HG03571 (cell line): ENCODE measurements at regions not wholly inside any gene's neighbourhood (a gene's known extent, or its start where the extent isn't known, plus 50 kb on each side); places are given as distances from the start of the nearest gene placed in this dataset.
A peak's percentile ranks its signal among the peaks of the same experiment; 100 is the strongest.

Experiments
- ATAC-seq: cut with Tn5 transposase; IDR thresholded peaks from one replicate; pipeline ENCODE4 v1.9.1; 2021; ENCODE audit not compliant: unreplicated experiment

DNA sequence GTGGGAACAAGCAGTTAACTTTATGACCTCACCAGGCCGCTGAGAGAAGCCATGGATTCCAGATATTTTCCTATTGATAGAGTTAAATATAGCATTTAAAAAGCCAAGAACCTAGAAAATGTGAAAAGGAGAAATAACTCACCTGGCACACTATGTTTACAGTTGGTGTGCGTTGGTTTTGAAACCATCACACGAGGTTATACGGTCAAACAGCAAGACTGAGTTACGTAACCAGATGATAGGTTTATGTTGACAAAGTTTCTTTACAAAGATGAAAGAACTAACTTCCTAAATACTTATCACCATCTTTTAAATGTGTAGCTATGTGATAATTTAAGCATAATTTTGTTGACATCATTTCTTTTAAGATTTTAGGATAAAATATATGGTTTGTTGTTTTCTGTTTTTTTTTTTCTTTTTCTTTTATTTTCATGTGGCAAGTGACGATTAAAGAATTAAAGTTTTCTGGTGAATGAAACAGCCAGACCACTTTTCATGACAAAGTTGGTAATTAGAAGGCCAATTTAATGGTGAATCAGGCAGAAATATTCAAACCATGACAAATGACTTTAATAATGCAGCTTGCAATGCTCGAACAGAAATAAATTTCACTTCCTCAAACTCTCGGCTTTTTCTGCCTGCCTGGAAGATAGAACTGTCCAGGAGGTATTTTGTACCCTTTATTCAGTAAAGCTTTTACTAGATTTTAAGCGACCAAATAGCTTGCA lies 339.1 kb upstream of the OBI1 start:
- ATAC-seq: no peak

DNA sequence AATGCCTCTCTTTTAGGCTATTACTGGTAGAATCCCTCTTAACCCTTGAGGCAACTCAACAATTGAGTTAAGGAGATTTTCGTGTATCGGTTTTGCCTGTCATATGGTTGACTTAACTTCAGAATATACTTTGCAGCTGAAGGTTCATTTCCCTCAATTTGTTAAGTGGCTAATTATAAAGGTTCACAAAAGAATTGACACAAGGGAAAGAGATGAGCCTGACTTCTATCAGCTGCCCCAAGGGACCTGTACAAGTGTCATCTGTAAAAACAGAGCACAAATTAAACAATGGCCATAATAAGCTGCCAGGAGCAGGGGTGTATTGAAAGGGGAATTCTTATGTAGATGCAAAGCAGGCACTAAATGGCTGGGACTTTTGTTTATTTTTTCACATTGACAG lies 334.8 kb upstream of the OBI1 start:
- no peak for ATAC-seq

DNA sequence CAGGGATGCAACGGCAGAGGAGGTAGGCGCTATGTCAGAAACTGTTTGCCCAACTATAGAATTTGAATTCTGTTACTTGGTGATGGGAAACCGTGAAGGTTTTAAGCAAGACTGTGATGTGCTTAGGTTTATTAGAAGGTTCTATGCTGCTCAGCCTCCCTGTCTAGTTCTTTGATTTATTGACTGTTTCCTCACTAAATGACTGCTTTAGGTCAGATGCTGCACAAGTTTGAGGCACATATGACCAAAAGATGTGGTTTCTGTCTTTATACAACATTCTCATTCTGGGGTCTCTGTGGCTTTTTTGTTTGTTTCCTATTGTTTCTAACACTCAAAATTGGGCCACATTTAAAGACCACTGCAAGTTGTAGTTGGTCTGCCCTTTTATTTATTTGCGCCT lies 323.0 kb upstream of the OBI1 start:
- no peak for ATAC-seq

DNA sequence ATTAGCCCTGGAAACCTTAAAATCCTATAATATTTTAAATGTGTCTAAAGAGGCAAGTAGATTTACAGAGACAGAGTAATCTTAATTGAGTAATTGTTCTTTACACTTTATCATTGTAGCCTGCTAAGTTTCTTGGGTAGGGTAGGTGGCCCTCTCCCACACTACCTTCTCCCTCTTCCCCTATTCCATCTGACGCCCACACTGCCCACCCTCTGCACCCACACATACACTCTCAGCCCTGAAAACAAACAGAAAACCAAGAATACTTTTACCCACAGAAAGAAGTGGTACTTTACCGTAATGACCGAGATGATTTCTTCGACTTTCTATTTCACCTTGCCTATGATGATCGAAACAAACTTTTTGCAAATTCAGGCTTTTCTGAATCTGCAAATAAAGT lies 320.4 kb upstream of the OBI1 start:
- no peak for ATAC-seq

DNA sequence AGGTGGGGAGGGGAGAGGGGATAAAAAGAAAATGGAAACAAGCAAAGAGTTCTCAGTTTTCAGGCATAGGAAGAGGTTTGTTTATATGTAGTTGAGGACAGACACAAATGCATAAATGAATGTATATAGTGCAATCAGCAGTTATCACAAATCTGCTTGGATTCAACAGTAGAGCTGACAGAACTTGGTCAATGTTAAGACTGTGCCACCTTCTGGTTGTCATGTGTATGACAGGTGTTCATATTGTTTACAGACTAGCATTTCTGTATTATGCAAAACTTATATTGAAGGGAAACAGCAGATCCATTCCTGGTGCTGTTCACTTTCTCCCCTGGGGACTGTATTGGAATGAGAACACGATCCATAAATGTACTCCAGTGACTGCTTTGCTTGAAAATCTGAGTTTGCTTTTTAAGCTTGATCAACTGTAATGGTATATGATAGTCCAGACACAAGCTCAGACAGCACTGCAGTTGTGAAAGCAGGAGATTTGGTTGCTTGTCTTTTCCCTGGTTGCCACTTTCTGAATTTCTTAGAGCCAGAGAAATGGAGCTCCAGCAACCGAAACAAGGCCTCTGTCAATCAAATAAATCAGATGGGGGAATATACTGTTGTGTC lies 319.5 kb upstream of the OBI1 start:
- ATAC-seq: peak; percentile 89

DNA sequence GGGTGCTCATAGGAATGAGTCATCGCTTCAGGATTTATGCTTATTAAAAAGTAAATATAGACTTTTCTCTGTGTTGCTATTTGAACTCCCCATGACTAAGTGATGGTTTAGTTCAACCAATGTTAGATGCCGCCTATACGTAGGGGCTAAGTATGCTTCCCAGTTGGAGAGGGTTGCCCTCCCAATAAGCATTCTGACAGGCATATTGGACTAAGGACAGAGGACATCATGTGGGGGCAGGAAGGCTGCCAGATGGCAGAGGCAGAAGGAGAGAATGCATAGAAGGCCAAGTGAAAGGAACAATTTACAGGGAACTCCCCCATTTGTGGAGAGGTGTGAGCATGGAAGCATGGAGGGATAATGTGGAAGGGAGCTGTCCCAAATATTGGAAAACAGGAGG lies 318.4 kb upstream of the OBI1 start:
- no peak for ATAC-seq

DNA sequence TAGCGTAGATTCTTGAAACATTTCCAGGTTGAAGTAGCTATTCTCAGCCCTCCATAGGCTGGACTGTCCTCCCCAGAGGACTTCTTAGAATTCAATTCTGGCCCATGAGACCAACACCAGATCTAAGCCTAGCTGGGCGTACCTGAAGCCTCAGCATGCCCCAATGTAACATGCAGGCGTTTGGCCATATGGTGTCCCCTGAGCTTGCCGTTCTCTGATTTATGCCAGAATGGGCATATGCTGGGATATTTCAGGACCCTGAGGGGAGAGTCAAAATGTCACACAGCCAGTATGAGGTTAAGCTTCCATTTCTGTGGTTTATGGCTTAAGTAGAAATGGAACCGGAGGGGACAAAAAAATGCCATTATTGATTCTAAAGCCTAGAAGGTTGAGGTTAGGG lies 317.7 kb upstream of the OBI1 start:
- no peak for ATAC-seq

DNA sequence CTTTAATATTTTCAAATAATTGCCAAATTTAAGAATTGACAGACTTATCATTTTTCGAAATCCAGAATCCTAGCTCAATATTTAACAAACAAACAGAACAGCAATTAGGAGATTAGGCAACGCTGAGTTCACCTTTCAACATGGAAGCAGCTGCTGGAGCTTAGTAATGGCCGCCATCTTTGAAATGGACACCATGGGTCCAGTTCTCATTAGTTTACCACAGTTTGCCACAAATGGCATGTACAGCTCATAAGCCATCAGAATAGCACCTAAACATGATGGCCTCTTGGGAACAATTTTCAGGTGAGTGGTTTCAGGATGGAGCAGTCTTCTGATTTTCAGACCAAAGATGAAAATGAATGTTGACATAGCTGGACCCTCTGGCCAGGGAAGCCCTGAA lies 313.6 kb upstream of the OBI1 start:
- no peak for ATAC-seq

DNA sequence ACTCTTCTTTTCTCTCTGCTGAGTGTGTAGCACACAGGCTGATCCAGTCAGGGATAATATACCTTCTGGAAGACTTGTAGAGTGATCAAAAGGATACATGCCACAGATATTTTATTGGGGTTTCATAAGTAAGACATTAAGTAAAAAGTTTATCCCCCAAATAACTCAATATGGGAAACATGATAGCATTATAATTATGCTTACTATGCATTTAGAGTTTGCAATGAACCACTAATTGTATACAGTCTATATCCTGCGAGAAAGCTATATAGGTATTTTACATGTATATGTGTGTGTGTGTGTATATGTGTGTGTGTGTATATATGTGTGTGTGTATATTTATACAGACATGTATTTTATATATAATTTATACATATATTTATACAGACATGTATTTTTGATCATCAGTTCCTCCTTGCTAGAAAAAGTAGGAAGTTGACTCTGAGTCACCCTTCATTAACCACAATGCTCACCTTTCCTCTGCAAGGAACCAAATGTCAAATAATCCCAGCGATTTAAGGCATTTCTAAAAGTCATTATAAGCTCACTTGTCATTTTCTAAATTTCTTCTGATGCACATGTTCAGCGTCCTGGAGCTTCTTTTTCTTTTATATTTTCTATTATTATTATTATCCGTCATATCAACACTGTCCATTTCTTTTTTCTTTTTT lies 312.5 kb upstream of the OBI1 start:
- ATAC-seq: no peak

DNA sequence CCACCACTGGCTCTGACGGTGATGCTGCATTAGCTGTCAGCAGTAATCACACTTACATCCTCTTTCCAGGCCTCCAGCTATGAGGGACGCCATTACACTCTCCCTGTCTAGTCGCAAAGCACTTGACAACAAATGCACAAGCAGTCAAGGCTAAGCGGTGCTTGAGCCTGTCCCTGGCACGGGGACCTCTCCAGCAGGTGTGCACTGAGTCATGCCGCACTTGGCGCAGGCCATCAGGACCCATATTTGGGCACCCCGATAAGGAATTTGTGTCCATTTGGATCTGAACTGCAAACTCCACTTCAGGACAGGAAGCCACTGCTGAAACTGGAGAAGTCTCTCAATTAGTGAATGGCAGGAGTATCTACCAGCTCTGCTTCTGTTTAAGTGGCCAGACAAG lies 301.9 kb upstream of the OBI1 start:
- no peak for ATAC-seq

DNA sequence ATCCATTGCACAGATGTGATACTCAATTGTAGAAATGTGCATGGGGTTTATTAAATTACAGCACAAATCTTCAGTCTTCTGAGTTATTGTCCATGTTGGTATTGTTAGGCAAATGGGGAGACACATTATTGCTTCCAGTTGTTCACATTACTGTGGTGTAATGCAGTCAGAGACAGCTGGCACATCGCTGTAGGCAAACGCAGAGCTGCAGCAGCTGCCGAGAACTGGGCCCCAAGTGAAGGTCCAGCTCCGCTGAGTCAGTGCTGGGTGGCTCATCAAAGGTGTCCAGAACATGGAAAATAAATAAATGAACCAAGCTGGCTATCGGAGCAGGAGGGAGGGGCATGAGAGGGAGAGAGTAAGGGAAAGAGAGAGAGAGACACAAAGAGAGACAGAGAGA lies 299.1 kb upstream of the OBI1 start:
- ATAC-seq: no peak

DNA sequence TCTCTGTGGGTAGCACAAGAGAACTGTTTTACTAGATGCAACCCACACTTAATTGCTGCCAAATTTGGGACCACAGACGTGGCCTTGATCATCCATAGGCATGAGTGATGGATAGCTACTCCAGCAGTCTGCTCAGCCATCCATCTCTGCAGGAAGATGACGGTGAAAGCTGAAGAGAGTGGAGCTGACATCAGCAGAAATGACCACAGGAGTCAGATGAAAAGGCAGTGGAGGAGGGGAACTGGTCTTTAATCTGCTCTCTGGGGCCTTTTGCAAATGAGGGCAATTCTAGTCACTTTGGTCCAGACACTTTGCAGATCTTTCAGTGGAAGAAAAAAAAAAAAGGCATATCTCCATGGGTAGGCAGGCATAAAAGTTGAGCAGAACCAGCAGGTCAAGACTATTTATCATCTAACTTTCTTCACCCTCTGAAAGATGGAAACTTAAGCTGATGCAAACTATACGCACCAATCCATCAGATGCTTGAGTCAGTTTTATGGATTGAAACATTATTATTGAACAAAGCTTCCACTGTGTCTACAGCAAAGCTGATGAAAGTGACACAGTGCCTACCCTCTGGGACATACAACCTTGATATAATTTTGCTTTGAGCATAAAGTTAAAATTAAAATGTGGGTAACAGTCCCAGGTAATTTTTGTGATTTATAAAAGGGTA lies 281.6 kb upstream of the OBI1 start:
- no peak for ATAC-seq

DNA sequence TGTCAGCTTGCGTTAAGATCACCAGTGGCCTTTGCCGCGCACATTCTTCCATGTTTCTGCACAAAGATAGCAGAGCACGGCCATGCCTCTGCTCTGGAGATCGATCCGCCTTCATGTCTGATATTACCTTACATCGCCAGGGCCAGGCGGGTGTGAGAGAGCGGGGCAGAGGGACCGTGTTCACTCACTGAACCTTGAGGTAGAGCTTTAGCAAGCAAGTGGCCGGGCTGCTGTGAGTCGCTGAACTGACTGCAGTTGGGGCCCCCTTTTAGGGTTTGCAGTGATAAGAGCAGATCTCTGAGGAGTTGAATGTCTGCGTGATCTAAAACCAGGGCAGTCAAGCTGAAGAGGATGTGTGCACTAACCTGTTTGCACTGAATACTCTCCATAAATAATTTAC lies 275.4 kb upstream of the OBI1 start:
- no peak for ATAC-seq

DNA sequence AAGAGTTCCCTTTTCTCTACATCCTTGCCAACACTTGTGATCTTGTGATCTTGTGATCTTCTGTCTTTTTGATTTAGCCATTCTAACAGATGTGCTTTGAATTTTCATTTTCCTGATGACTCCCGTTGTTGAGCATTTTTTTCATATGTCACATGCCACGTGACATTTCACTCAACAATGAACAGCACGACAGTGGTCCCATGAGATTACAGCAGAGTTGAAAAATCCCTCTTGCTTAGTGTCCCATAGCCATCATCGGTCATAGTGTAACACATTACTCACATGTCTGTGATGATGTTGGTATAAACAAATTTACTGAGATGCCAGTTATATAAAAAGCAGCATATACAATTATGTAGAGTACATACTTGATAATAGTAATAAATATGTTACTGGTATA lies 256.1 kb upstream of the OBI1 start:
- ATAC-seq: no peak

DNA sequence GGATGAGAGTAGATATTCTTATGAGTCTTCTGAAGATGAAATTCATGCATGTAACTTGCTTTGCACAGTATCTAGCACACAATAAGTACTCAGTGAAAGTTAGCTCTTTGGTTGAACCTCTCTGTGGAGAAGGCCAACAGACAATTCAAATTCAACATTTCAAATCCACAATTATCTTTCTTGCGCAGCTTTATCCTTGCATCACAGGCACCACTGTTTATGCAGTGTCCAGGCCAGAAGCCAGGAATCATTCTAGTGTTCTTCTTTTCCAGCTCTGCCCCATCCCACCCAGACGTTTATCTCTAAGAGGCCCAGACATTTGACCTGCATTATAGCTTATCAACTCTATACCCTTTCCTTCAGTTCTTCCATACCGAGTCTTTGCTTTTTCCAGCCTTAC lies 254.7 kb upstream of the OBI1 start:
- ATAC-seq: no peak

DNA sequence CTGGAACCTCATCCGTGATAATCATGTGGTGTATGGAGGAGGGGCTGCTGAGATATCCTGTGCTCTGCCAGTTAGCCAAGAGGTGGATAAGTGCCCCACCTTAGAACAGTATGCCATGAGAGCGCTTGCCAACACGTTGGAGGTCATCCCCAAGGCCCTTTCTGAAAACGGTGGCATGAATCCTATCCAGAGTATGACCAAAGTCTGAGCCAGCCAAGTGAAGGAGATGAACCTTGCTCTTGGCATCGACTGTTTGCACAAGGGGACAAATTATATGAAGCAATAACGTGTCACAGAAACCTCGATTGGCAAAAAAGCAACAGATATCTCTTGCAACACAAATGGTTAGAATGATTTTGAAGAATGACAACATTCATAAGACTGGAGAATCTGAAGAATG lies 251.2 kb upstream of the OBI1 start:
- ATAC-seq: no peak

DNA sequence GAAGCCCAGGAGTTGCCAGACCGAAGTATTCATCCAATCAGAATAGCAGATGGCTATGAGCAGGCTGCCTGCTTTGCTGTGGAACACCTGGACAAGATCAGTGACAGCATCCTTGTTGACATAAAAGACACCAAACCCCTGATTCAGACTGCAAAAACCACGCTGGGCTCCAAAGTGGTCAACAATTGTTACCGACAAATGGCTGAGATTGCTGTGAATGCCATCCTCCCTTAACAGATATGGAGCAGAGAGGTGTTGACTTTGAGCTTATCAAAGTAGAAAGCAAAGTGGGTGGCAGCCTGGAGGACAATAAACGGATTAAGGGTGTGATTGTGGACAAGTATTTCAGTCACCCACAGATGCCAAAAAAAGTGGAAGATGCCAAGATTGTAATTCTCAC lies 250.3 kb upstream of the OBI1 start:
- no peak for ATAC-seq

DNA sequence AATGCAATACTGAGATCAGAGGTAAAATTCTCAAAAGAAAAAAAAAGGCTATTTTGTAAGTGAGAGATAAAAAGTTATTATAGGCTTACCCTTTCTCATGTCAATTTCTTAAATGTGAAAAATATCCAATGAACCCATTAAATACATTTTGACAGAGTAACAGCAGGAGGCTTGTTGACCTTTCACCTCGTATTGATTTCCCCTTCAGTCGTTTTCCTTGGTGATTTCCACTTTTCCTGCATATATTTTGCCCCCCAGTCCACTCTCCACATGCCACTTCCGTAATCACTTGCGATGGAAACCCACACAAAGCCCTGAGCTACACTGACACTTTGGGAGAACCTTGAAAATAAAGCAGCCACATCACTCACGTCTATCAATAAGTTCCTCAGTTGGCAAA lies 248.1 kb upstream of the OBI1 start:
- no peak for ATAC-seq

DNA sequence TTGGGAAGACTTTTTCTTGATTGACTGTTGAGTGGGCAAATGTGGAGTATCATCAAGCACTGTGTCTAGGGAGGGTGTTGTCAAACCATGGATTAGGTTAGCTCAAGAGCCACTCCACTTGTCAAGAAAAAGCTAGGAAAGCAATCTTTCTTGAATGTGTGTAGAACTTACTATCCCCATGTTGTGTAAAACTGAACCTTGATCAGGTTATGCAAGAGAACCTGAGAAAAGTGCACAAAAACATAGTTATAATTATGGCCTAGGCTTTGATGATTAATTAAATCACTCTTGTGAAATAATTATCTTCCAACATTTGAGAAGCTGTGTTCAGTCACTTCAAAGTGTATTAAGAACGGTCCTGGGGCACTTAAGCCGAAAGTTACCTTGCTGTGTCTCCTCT lies 238.2 kb upstream of the OBI1 start:
- ATAC-seq: no peak

DNA sequence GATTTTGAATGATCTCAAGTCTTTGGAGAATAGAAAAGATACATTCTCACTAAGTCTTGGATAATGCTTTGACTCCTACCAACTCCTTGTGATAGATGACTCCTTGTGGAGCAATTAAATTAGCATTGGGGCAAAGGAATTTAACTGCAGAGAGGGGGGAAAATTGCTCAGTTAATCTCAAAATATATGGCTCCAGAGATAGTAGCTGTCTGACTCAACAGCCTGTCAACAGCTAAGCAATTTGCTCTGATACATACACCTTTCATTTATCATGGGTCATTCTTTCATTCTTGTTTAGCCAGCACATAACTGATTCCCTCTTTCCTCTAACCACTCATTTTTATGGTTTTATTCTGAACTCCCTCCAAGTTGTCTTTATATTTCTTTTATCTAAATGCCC lies 225.6 kb upstream of the OBI1 start:
- ATAC-seq: no peak

DNA sequence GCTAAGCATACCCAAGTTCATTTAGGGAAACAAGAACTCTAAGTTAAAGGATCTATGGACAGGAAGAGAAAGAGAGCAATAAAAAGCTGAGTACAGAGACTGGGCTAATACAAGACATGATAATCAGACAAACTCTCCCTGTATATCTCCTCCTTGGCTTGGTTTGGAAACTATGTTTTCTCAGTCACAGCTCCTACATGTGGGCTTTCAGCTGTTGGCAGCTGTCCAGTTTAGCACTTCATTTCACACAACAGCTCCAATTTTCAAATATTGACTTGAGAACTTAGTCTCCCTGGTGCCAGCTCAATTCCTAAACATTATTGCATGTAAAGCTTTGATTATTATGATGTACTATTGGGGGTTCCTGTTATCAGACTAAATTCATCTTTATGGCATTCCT lies 222.8 kb upstream of the OBI1 start:
- no peak for ATAC-seq

DNA sequence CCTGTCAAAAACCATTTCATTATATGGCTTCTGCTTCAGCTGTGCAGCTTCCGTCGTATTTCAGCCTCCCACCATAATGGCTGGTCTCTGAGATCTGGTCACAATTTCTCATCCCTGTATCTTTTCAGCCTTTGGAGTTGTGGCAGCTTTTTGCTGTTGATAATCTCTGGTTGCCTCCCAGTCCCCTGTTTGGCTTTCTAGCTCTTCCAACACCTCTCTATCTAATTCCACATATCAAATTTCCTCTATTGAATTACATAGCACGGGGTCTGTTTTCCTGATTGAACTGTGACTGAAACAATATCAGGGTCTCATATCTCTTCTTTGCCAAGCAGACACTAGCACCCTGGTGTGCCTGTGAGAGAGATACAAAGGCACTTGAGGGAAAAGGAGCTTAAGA lies 222.1 kb upstream of the OBI1 start:
- no peak for ATAC-seq
